Activated CD4-positive, alpha-beta T cell treated with anti-CD3 and anti-CD28 coated beads, Interleukin-10, Interleukin-2, amounts not matched to agents 100 ng/mL and 50 ng/mL, durations not matched to agents 16 hours and 8 hours (primary cell): ENCODE measurements at regions not wholly inside any gene's neighbourhood (a gene's known extent, or its start where the extent isn't known, plus 50 kb on each side); places are given as distances from the start of the nearest gene placed in this dataset.

Experiments used
- DNase-seq: peaks from one replicate; pipeline ENCODE4 v3.0.0-alpha.2; 2020

DNA sequence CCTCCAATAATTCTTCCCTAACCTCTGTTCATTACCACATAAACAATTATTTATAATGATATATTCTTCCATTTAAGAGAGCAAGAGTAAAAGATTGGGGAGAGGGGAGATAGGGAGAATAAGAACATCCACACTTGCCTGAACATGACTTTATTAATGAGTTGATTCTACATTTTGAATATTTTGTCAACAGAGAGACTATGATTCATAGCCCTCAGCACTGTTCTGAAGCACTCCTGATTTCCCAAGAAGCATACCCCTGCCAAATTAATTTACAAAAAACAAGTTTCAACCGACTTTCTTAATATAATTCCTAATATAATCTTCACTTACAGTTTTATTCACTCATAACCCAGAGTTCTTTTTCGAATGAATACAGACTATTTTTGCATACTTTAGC, 828.8 kb downstream of the ROBO2 start:
- no peak for DNase-seq

DNA sequence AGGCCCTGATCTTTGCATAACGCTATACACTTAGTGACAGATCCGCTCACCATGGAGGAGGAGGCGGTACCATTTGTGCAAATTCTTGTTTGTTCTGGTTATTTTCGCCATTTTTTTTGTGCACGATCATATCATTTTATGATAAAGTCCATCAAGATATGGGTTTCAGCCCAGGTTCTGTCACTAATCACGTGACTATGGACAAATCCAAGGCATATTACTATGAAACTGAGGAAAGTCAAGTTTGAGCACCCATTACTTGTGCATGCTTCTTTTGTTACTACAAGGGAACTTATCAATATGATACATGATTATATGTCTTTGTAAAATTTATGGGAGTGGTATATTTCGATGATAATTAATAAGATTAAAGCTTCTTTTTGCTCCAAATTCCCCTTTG, 829.5 kb downstream of the ROBO2 start:
- no peak for DNase-seq

DNA sequence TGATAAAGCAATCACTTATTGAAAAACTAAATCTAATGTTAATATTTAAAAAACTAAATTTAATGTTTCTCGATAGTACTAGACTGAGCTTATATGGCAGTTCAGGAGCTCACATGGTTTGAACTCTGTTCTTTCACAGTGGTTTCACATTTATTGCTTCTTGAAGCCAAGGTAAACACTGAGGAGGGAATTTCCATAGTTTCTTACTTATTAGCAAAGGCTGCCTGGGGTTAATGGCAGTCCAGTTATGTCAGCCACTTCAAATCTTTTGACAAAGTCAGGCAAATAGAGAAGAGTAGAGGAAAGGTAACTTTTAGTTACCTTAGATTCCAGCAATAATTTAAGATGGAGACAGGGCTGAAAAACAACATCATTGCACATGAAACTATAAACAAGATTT, 831.5 kb downstream of the ROBO2 start:
- no peak for DNase-seq

DNA sequence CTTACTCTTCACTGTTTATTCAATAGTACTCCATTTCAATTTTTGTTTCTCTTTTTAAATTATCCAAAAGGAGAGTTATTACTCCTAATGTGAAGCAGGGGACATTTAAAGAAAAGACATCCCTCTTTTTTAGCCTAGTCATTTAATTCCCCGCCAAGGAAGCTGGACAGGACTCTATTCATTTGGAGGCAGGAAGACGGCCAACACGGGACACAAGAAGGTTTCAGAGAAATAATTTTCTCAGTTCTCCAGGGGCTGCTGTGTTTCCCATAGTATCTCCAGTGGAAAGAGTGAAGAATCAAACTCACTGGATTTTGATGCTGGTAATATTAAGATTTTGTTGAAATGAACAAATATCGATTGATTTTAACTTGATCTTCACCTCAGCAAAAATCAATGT, 833.7 kb downstream of the ROBO2 start:
- DNase-seq = no peak

DNA sequence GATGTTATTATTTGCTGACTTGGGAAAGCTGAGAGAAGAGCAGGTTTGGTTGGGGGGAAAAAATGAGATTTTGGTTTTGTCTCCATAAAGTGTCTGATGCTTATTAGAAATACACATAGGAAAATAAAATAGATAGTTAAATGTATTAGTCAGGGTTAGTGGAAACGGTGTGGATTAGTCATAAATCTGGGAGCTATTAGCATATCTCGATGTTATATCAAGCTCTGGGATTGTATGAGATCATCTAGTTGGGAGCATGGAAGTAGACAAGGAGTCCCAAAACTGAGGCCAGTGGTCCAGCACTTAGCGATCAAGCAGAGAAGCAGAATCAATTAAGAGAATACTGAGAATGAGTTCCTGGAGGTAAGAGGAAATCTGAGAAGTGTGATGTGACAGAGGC, 845.5 kb downstream of the ROBO2 start:
- no peak for DNase-seq

DNA sequence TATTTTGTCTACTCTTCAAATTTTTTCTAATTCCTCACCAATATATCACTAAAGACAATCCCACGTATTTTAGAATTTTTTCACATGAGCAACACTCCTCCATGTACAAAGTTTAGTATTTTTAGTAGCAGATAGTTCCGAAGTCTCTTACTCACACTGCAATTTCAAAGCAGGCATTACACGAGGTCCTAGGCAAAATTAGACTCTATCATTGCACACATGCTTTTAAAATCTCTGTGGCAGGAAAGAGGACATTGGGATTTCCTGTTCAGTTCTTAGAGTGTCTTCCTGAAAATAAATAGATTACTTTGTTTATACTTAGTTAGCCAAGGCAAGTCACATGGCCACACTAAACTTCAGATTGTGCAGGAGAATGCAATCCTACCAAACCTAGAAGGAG, 847.7 kb downstream of the ROBO2 start:
- DNase-seq = no peak

DNA sequence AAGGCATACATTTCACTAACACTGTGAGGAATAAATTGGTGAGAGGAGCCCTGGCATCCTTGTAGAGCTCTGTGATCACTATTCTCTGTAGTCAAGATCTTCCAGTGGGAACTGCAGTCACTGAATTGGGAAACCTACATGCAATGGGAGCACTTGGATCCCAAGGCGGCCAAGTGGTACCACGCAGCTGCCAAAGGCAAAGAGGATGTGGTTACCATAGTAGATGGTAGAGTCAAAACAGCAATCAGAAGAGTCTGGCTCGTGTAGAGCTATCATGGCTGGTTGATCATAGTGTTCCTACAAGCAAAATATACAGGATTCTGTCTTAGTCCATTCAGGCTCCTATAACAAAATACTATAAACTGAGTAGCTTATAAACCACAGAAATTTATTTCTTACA, 849.7 kb downstream of the ROBO2 start:
- DNase-seq = no peak

DNA sequence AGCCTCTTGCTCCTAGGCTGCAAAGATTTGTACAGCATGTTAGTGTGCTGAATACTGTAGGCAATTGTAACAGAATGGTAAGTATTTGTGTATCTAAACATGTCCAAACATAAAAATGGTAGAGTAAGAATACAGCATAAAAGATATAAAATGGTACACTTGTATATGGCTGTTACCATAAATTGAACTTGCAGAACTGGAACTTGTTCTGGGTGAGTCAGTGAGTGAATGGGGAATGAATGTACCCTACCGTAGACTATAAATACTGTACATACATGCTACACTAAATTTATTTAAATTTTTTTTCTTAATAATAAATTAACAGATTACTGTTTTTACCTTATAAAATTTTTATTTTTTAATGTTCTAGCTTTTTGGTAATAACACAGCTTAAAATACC, 858.7 kb downstream of the ROBO2 start:
- no peak for DNase-seq

DNA sequence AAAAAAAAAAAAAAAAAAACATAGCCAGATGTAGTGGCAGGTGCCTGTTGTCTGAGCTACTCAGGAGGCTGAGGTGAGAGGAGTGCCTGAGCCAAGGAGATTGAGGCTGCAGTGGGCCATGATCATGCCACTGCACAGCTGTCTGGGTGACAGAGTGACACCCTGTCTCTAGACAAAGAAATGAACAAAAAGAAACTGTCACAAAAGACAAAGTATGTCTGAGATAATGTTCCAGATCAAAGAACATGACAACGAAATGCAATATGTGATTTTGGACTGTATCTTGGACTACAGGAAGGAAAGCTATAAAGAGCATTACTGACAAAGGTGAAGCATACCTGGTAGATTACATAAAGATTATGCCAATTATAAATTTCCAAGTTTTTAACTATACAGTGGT, 862.8 kb downstream of the ROBO2 start:
- DNase-seq = no peak

DNA sequence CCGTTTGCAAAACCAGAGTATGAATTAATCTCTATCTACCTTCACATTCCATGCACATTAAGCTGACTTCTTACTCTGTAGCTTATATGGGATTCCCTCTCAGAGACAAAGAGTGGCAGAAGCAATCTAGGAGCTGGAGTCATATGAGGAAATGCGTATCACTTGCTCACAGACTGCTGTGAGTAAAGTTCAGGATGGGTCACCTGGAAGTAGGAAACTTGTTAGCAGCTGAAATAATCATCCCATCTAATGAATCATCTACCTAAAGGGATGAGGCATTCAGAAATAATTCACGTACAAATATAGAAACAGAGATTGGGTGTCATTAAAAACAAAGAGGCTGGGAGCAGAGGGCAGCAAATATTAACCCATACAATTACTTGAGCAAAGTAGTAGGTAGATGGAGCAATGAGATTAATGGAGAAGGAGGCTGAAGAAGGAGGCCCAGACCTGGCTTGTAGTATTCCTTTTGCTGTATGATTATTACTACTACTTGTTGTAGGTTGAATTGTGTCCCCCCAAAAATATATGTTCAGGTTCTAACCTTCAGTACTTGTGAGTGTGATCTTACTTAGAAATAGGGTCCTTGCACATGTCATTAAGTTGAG, 866.3 kb downstream of the ROBO2 start:
- no peak for DNase-seq

DNA sequence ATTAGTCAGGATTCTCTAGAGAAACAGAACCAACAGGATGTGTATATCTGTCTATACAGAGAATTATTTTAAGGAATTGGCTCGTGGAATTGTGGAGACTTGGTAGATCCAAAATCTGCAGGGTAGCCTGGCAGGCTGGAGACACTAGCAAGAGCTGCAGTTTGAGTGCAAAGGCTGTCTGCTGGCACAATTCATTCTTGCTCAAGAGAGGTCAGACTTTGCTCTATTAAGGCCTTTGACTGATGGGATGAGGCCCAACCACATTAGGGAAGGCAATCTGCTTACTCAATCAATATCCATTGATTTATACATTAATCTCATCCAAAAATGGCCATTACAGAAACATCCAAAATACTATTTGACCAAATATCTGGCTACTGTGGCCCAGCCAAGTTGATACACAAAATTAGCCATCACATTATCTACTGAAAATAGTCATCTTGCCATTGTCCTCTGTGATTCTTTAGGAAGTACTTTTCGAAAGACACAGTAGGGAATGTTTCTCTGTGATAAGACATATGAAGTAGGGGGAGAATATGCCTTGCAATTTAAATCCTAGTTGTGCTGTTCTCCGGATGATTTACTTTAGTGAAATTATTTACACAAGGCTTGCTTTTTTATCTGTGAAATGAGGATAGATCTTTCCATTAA, 873.8 kb downstream of the ROBO2 start:
- DNase-seq = no peak

DNA sequence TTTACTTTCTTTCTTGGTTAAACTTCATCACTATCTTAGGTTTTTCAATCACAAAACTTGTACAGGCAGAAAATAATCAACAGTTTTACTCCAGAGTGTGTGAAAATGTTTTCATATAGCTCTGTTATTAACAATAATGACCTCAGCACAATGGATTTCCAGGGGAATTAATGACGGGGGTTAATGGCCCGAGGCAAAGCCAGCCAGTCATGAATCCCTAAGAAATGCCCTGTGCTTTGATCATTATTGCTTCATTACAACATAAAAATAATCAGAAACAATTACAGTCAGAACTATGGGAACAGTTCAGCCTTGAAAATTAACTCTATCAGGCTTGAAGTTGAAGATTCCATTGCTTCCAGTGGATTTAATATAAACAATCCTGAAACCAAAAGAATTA, 875.4 kb downstream of the ROBO2 start:
- no peak for DNase-seq

DNA sequence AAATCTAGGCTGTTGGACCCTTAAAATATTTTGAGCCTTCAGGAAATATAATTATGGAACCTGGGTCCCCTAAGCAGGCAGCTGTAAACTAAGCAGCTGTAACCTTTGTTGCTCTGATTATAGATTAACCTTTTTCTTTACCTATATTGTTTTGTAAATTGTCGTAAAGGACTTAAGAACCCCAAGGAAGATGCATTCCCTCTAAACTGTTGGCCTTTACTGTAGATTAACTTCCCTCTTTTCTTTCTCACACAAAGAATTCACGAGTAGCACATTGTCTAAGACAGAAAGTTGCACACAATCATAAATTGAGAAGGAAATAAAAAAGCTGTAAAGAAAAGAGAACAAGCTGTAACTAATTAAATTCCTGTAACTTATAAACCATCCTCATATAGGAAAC, 877.3 kb downstream of the ROBO2 start:
- no peak for DNase-seq

DNA sequence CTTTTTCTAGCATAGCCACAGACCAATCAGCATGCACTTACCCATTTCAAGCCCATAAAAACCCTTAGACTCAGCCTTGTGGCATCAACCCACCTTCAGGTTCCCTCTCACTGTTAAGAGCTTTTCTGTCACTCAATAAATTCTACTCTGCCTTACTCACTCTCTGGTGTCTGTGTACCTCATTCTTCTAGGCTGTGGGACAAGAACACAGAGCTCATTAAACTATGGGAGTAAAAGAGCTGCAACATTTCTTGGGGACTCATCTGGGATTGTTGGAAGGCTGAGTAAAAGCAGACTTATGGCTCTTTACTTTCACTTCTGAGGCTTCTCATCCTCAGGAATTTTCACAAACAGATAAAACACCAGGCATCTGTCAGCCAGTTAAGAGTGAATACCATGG, 879.3 kb downstream of the ROBO2 start:
- no peak for DNase-seq

DNA sequence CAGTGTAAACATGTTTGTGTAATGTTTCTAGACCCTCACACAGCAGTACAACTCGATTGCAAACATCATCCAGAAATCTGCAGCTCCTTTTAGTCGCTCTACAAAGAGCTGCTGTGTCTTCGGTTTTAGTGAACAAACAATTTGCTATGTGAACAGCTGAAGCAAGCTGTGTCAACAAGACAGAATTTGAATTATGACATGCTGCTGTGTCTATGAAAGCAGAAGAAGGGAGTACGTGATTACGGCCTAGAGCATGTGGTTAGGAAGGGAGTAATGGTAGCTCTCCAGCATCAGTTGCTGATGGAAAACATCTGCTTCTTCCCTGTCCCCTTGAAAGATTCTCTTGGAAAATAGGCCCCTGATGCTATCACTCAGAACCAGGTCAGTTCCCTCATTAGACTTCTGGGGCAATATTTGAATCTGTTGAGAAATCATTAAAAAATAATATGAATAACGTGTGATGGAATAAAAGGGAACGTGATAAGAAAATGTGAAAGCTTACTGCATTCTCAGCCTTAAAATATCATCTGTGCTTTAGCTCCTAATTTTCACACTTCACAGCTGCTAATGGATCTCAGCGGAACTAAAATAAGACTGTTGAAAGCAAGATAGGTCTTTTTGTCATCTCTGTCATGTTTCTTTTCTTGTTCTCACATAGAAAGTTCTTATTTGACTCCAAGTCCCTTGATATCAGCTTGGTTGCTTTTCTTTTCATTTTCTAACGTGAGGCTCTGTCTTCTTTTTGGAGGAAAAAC, 891.5 kb downstream of the ROBO2 start:
- no peak for DNase-seq

DNA sequence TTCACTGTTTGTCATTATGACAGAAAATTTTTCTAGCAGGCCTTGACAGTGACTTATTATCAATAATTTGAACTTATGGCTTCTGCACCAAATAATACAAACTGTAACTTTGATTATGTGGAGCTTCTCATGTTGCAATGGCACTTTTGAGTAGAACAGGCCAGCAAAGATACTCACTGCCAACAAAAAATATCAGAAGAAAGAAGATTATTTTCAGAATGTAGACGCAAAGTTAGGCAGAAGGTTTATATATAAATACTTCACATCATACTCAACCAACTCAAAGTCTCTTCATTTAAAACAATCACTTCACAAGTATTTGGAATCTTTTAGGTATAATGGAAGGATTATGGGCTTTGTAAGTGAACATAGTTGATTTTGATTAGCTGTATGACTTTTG, 893.0 kb downstream of the ROBO2 start:
- no peak for DNase-seq

DNA sequence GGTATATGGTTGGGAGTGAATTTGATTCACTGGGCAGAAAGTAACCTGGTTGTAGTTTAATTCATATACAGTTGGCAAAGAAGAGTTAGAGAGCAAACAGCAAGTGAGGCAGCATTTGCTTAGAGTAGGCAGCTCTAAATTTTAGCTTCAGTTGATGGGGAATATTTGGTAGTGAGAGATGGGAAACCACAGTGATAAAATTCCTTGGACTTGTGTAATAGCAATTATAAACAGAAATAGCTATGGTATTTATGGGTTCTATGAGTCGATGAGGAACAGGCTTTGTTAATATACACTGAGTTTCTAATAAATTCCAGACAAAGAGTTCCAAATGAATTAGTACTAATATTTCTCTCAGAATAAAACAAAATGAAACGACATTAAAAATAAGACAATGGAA, 894.0 kb downstream of the ROBO2 start:
- no peak for DNase-seq

DNA sequence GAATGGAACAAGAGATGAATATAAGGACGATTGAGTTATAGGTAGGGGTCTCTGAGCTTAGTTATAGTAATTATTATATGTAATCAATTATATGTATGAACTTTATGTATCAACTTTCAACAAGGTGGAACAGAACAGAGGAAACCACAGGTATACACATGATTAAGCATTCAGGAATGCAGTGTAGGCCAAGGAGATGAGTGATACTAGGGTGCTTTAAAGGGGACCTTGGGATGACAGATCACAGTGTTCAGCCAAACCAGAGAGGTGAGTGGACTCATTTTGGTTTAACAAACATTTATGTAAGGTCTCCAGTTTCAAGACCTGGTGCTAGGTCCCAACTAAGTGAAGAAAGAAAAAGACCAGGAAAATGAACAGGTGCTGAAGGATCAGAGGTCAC, 895.5 kb downstream of the ROBO2 start:
- DNase-seq = no peak

DNA sequence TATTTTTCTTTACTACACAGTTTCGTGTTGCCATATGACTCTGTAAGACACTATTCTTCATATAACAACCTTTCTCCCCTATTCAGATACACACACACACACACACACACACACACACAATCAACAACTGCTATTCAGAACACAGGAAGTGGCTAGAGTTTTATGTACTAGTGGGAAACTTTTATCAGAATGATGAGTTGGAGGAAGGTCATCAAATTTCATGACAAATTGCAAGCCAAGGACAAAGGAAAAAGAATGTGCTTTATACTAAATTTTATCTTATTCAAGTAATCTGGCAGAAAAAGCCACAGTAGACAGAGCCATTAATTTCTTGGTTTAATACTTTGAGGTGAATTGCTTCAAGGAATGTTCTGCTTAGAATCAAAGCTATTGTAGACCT, 899.8 kb downstream of the ROBO2 start:
- DNase-seq = no peak

DNA sequence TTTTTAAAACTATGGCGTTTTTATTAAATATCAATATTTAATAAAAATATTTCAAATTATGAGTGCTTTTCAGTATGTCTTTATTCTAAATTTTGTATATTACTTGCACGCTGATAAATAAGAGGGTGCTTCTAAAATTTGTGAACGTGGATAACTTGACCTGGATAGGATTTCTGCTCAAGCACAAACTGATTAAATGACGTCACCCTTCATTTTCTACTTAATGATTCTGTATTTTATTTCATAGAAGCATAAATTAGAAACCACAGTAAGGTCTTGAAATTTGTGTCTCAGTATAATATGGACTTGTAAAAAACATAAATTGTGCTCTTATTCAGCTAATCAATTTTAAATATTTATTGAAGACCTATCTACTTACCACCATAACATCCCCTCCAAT, 903.7 kb downstream of the ROBO2 start:
- no peak for DNase-seq

DNA sequence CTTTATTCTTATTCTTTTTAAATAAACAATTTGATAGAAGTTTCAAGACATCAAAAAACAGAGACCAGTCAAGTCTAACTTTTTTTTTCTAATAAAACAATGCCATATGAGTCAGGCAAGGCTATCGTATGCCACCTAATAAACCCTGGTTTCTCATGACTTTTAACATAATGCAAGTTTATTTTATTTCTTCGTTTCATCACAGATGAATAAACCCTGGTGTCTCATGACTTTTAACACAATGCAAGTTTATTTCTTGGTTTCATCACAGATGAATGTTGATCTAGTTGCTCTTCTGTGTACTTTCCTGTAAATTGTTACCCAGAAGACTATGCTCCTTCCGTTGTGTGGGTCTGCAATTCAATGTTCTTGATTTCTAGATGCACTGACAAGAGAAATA, 905.4 kb downstream of the ROBO2 start:
- no peak for DNase-seq

DNA sequence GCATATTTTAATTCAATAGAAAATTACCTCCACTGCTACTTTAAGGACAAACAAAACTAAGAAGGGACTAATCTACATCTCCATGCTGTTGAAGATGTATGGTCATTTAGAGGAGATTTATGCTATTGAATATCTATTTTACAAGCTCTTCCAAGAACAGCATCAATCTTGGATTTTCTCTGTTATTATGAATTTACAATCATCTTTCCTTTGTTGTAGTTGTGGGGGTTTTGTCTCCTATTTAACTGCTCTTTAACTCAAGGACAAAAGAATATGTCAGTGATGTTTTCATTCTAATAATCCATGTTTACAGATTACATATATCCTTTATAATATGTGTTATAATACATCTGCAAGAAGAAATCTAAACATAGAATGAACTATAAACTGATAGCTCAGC, 907.8 kb downstream of the ROBO2 start:
- no peak for DNase-seq

DNA sequence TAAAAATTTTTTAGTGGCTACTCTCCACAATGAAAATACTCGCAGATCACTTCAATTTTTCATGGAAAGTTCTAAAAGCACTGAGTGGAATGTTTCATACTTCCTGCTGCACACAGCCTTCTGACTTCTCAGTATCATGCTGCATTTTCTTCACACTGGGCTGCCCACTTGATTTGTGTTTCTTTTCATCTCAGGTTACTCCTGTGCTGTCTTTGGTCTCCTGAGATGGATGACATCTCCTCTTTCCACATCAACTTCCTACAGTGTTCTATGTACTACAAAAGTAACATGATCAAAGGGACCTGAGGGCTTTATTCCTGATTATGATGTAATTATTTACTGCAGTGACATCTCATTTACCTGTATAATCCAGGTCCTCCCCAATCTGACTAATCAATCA, 927.7 kb downstream of the ROBO2 start:
- no peak for DNase-seq

DNA sequence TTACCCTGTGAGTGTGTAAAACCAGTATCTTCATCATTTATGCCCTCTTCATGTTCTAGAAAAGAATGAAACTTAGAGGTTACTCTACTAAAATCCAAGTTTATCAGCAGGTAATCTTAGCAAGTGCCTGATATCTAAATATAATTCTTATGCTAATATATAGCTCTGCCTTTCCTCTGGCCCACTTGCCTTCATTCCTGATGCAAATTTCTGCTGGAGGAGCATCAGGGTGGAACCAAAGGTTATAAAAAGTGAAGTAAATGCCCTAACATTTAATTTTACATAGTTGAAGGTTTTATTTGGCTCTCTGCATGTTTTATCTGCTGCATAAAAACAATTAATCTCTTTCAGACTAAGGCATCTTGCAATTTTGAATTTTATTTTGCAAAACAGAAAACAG, 936.2 kb downstream of the ROBO2 start:
- no peak for DNase-seq

DNA sequence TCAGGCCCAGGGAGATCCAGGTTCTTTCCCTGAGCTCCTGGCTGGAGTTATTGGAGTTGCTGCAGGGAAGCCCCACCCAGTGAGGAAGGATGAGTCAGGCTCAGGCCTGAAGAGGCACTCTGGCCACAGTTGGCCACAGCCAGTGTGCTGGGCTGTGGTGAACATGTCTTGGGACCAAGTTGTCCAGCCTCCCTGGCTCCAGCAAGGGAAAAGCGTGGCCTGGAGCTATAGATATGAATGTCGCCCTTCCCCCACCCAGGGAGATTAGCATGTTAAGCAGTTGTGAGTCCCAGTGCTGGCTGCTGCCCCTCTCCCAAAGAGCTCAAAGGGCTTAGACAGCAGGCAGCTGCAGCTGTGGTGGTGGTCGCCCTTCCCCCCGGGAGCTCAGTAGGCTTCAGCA, 963.2 kb downstream of the ROBO2 start:
- DNase-seq = no peak
